ENCODE measurements at regions not wholly inside any gene's neighbourhood (a gene's known extent, or its start where the extent isn't known, plus 50 kb on each side); places are given as distances from the start of the nearest gene placed in this dataset.

DNA sequence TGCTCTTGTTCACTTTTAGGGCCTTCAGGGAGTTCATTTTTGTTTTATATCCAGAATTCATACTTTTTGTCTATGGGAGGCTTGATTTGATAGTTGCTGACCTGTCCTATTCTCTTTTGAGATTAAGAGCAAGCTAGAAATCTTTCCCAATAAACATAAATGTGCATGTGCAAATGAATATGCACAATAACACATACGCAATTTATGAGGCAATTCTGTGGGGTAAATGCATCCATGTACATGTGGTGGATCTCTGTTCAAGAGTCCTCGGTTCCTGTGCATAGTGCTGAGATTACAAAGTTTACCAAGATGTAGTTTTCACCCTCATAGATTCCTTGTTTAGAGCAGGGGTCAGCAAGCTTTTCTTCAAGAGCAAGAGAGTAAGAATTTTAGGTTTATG, 640.7 kb downstream of the EDEM1 start:
- no peak overlapping the region for H3K4me2 ChIP-seq (ENCODE audit: low read depth, low read length, poor library complexity, severe bottlenecking)
- no peak overlapping the region for H3K4me3 ChIP-seq (ENCODE audit: low read length, poor library complexity, severe bottlenecking)
- no peaks in the 10 kb centered on the region for H4K20me1 ChIP-seq (ENCODE audit: insufficient read depth, low read length, poor library complexity, severe bottlenecking)
- TF ChIP-seq, protein P1, sequence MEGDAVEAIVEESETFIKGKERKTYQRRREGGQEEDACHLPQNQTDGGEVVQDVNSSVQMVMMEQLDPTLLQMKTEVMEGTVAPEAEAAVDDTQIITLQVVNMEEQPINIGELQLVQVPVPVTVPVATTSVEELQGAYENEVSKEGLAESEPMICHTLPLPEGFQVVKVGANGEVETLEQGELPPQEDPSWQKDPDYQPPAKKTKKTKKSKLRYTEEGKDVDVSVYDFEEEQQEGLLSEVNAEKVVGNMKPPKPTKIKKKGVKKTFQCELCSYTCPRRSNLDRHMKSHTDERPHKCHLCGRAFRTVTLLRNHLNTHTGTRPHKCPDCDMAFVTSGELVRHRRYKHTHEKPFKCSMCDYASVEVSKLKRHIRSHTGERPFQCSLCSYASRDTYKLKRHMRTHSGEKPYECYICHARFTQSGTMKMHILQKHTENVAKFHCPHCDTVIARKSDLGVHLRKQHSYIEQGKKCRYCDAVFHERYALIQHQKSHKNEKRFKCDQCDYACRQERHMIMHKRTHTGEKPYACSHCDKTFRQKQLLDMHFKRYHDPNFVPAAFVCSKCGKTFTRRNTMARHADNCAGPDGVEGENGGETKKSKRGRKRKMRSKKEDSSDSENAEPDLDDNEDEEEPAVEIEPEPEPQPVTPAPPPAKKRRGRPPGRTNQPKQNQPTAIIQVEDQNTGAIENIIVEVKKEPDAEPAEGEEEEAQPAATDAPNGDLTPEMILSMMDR (conservative IDR thresholded peaks at IDR 0.05; ENCODE audit: low read length) = no peak
- no peak for TF ChIP-seq EZH2phosphoT487 (IDR thresholded peaks at IDR 0.05; ENCODE audit: borderline replicate concordance)
- H2AFZ ChIP-seq (ENCODE audit: low read length) = no peak overlapping the region
- H3F3A ChIP-seq (ENCODE audit: low read depth) = no peaks in the 10 kb centered on the region
- no peaks in the 10 kb centered on the region for H3K79me2 ChIP-seq (ENCODE audit: insufficient read depth, low read length)
- H3K4me1 ChIP-seq (ENCODE audit: insufficient read depth, low read length, poor library complexity, severe bottlenecking) = no peaks in the 10 kb centered on the region
- H3K9me3 ChIP-seq (ENCODE audit: insufficient read depth, low read depth, low read length) = no peaks in the 10 kb centered on the region
- H3K9me2 ChIP-seq (replicated peaks; ENCODE audit: low read depth, low read length) = no peaks in the 10 kb centered on the region
- H3K36me3 ChIP-seq (ENCODE audit: insufficient read depth, low read length) = no peaks in the 10 kb centered on the region
- H3K9ac ChIP-seq (ENCODE audit: low read depth, low read length, poor library complexity, severe bottlenecking) = no peak overlapping the region
- H3K27me3 ChIP-seq (ENCODE audit: insufficient read depth, low read length, poor library complexity, severe bottlenecking) = no peaks in the 10 kb centered on the region

DNA sequence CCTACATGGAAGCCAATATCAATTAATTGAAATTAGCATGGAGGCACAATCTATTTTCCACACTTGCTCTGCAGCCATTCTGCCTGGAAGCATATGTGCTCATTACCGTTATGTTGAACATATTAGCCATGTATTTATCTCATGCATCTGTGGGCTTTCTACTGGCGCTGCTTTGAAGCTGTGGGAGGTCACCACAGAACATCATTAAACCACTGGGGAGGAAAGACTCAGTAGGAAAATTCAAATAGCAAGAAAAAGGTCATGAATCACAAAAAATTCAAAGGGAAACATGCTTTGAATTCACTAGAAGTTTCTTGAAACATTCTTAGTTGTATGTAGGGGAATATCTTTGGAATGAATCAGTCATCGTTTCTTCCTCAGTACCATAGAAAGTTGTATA, 652.5 kb downstream of the EDEM1 start:
- H3K9ac ChIP-seq (ENCODE audit: low read depth, low read length, poor library complexity, severe bottlenecking) = no peak overlapping the region
- no peak for TF ChIP-seq EZH2phosphoT487 (IDR thresholded peaks at IDR 0.05; ENCODE audit: borderline replicate concordance)
- TF ChIP-seq, protein P1 (conservative IDR thresholded peaks at IDR 0.05; ENCODE audit: low read length) = no peak

DNA sequence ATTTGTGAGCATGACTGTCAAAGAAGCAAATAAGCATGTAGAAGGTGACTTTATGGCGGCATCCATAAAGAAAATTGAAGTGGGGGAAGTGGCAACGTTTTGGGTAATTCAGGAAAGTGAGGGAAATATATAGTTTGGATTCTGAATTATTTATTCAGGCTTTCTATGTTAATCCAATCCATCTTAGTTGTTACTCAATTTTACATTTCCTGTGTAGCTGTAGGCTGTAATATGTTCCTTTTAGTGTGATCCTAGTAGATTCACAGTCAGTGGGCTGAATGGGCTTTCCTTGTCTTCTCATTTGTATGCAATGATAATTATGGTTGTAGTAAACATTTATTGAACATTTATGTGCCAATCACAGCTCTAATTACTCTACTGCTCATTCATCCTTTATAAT, 654.1 kb downstream of the EDEM1 start:
- no peak overlapping the region for H3K4me2 ChIP-seq (ENCODE audit: low read depth, low read length, poor library complexity, severe bottlenecking)
- no peaks in the 10 kb centered on the region for H4K20me1 ChIP-seq (ENCODE audit: insufficient read depth, low read length, poor library complexity, severe bottlenecking)
- TF ChIP-seq, protein P1 (conservative IDR thresholded peaks at IDR 0.05; ENCODE audit: low read length) = no peak
- H3K9me2 ChIP-seq (replicated peaks; ENCODE audit: low read depth, low read length) = no peaks in the 10 kb centered on the region
- H3K4me3 ChIP-seq (ENCODE audit: low read length, poor library complexity, severe bottlenecking) = no peak overlapping the region
- no peak overlapping the region for H3K9ac ChIP-seq (ENCODE audit: low read depth, low read length, poor library complexity, severe bottlenecking)
- H3K9me3 ChIP-seq (ENCODE audit: insufficient read depth, low read depth, low read length) = no peaks in the 10 kb centered on the region
- H3K4me1 ChIP-seq (ENCODE audit: insufficient read depth, low read length, poor library complexity, severe bottlenecking) = no peaks in the 10 kb centered on the region
- H3K79me2 ChIP-seq (ENCODE audit: insufficient read depth, low read length) = no peaks in the 10 kb centered on the region
- no peaks in the 10 kb centered on the region for H3K27me3 ChIP-seq (ENCODE audit: insufficient read depth, low read length, poor library complexity, severe bottlenecking)
- no peaks in the 10 kb centered on the region for H3K36me3 ChIP-seq (ENCODE audit: insufficient read depth, low read length)
- H3F3A ChIP-seq (ENCODE audit: low read depth) = no peaks in the 10 kb centered on the region
- no peak overlapping the region for H2AFZ ChIP-seq (ENCODE audit: low read length)

More for the DNA sequence above, 652.5 kb downstream of the EDEM1 start:
- no peak overlapping the region for H3K4me2 ChIP-seq (ENCODE audit: low read depth, low read length, poor library complexity, severe bottlenecking)
- no peaks in the 10 kb centered on the region for H3K79me2 ChIP-seq (ENCODE audit: insufficient read depth, low read length)
- H3K9me2 ChIP-seq (replicated peaks; ENCODE audit: low read depth, low read length) = no peaks in the 10 kb centered on the region
- H3K9me3 ChIP-seq (ENCODE audit: insufficient read depth, low read depth, low read length) = no peaks in the 10 kb centered on the region
- H3K27me3 ChIP-seq (ENCODE audit: insufficient read depth, low read length, poor library complexity, severe bottlenecking) = no peaks in the 10 kb centered on the region
- H3K4me3 ChIP-seq (ENCODE audit: low read length, poor library complexity, severe bottlenecking) = no peak overlapping the region
- no peaks in the 10 kb centered on the region for H4K20me1 ChIP-seq (ENCODE audit: insufficient read depth, low read length, poor library complexity, severe bottlenecking)
- H2AFZ ChIP-seq (ENCODE audit: low read length) = no peak overlapping the region
- no peaks in the 10 kb centered on the region for H3F3A ChIP-seq (ENCODE audit: low read depth)
- no peaks in the 10 kb centered on the region for H3K36me3 ChIP-seq (ENCODE audit: insufficient read depth, low read length)
- H3K4me1 ChIP-seq (ENCODE audit: insufficient read depth, low read length, poor library complexity, severe bottlenecking) = no peaks in the 10 kb centered on the region

Measured in Loucy (cell line).